Upper lobe of right lung (tissue), 1 donor: ENCODE measurements at regions not wholly inside any gene's neighbourhood (a gene's known extent, or its start where the extent isn't known, plus 50 kb on each side); places are given as distances from the start of the nearest gene placed in this dataset.
A peak's percentile ranks its signal among the peaks of the same experiment; 100 is the strongest.

Source experiments
- ATAC-seq: fragments of 200-7000 bp; cut with Tn5 transposase; one replicate; pipeline ENCODE4 v1.9.1; 2020; ENCODE audit warnings: mild to moderate bottlenecking, moderate library complexity
- DNase-seq: peaks from one replicate; pipeline ENCODE4 v3.0.0-alpha.2; 2020
- H3K27ac ChIP-seq: fragments of 200-600 bp; one replicate; pipeline ENCODE4 v1.8.0; 2022
- H3K27me3 ChIP-seq: fragments of 200-600 bp; one replicate; pipeline ENCODE4 v1.8.0; 2022; ENCODE audit warnings: mild to moderate bottlenecking
- H3K36me3 ChIP-seq: fragments of 200-600 bp; one replicate; pipeline ENCODE4 v1.8.0; 2022
- H3K4me1 ChIP-seq: fragments of 200-600 bp; one replicate; pipeline ENCODE4 v1.8.0; 2022
- H3K4me3 ChIP-seq: fragments of 200-600 bp; one replicate; pipeline ENCODE4 v1.8.0; 2022; ENCODE audit warnings: mild to moderate bottlenecking
- H3K9me3 ChIP-seq: fragments of 200-600 bp; one replicate; pipeline ENCODE4 v1.8.0; 2022
- intact Hi-C: fragments of 100-400 bp; cut with DNase I; formaldehyde crosslinking; loops from one replicate; pipeline ENCODE4 v1.11.0; 2022
- TF ChIP-seq, protein P1 (sequence below): fragments of 200-600 bp; IDR thresholded peaks from one replicate; pipeline ENCODE4 v1.8.0; 2022; ENCODE audit warnings: antibody characterized with exemption
- donor health status: DM: no; HTN: yes; CAD: no; lungs with severe emphysema.

DNA sequence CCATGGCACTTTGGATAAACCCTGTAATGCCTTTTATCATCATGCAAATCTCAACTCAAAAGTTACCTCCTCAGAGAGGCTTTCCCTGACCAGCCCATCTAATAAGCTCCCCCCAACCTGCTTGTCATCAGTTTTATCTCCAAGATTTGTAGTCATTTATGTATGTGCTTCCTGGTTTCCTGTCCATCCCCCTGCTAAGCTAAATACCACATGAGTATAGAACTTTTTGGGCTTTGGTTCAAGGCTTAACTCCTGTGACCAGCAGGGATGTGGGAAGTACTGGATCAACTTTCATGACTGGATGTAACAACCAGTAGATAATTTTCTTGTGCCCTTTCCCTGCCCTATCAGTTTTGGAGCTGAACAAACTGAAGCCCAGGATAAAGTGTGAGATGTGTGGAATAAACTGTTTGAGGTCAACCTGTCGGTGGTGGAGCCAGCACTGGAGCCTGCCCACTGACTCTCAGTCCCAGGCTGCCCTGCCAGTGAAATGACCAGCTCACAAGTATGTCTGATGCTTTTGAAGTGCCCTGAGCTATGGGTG, 148.6 kb downstream of the CYP26A1 start:
- DNase-seq = no peak
- no peak for ATAC-seq
- no peaks in the 10 kb centered on the region for H3K4me1 ChIP-seq
- H3K27ac ChIP-seq = no peak overlapping the region
- no peaks in the 10 kb centered on the region for H3K36me3 ChIP-seq
- no peaks in the 10 kb centered on the region for H3K27me3 ChIP-seq
- no peaks in the 10 kb centered on the region for H3K9me3 ChIP-seq
- no peak overlapping the region for H3K4me3 ChIP-seq
- intact Hi-C loops = no loop called here
- TF ChIP-seq, protein P1, sequence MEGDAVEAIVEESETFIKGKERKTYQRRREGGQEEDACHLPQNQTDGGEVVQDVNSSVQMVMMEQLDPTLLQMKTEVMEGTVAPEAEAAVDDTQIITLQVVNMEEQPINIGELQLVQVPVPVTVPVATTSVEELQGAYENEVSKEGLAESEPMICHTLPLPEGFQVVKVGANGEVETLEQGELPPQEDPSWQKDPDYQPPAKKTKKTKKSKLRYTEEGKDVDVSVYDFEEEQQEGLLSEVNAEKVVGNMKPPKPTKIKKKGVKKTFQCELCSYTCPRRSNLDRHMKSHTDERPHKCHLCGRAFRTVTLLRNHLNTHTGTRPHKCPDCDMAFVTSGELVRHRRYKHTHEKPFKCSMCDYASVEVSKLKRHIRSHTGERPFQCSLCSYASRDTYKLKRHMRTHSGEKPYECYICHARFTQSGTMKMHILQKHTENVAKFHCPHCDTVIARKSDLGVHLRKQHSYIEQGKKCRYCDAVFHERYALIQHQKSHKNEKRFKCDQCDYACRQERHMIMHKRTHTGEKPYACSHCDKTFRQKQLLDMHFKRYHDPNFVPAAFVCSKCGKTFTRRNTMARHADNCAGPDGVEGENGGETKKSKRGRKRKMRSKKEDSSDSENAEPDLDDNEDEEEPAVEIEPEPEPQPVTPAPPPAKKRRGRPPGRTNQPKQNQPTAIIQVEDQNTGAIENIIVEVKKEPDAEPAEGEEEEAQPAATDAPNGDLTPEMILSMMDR = no peak

DNA sequence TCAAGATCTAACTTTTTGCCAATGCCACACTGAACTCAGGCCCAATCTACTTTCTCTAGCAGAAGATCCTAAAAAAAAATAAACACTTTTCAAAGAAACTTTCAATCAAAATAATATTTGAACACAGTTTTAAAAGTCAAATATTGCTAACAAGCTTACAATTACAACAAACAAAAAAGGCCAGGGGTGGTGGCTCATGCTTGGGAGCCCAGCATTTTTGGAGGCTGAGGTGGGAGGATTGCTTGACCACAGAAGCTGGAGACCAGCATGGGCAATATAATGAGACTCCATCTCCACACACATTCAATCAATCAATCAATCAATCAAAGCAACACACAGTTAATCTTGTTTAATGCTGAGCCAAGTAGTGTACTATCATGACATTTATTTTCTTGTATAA, 149.2 kb downstream of the CYP26A1 start:
- Histone ChIP-seq H3K4me3 (no peak overlapping the region), H3K27ac (no peak overlapping the region), H3K4me1 (no peaks in the 10 kb centered on the region), H3K9me3 (no peaks in the 10 kb centered on the region), H3K36me3 (no peaks in the 10 kb centered on the region), H3K27me3 (no peaks in the 10 kb centered on the region)
- ATAC-seq (no peak), DNase-seq (no peak)
- intact Hi-C loops = no loop called here
- TF ChIP-seq, protein P1 = no peak

DNA sequence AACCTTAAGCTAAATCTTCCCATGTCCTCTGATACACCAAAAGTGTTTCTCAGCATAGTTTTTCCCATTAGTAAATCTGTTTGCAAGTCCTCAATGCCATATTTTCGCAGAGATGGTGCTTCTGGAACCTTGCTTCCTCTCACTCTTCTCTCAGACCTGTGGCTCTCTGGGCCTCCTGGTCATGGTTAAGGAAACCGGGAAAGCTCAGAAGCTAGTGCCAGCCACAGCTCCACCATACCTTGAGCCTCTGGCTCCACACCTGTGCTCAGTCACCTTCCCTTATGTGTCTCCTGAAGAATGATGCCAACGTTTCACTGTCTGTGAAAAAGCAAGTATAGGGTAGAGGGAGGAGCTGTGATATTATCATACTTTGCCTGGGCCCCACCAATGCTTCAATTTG, 149.6 kb downstream of the CYP26A1 start:
- no peaks in the 10 kb centered on the region for H3K4me1 ChIP-seq
- H3K36me3 ChIP-seq = no peaks in the 10 kb centered on the region
- no peak overlapping the region for H3K4me3 ChIP-seq
- intact Hi-C loops = no loop called here
- TF ChIP-seq, protein P1 = no peak
- H3K9me3 ChIP-seq = no peaks in the 10 kb centered on the region
- DNase-seq (no peak), ATAC-seq (no peak)
- no peak overlapping the region for H3K27ac ChIP-seq
- no peaks in the 10 kb centered on the region for H3K27me3 ChIP-seq

DNA sequence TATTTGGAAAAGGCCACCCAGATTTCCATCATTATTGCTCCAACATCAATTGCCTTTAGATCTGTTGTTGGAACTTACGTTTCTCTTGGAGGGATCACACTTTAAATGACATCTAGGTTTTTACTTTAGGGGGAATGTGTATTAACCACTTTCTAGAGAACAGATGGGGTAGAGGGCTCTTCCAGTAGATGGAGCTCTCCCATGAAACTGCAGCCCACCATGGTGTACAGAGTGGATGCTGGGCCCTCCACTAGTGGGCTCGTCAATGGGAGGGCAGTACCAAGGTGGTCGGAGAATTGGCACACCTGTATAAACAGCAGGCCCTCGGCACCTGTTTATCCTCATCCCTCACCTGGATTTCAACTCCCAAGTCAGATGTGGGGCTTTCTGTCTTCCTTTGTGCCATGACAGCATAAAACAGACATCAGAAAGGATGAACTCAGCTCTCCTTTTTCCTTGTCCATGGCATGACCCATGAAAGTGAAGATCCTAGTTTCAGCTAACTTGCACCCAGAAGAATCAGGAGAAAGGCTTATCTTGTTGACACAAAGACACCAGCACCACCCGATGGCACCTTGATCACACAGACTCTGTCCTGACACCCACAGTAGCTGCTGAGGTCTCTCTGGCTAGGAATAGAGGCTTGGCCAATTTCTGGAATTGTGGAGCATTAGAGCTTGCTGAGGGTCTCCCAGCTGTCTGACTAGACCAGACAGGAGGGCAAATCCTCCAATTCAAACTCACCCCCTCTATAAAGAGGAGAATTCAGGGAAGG, 150.5 kb downstream of the CYP26A1 start:
- H3K36me3 ChIP-seq = no peaks in the 10 kb centered on the region
- peak; percentile 69 for ATAC-seq
- H3K4me3 ChIP-seq = no peak overlapping the region
- intact Hi-C loops = no loop called here
- no peak overlapping the region for H3K27ac ChIP-seq
- H3K4me1 ChIP-seq = no peaks in the 10 kb centered on the region
- TF ChIP-seq, protein P1 = no peak
- no peaks in the 10 kb centered on the region for H3K27me3 ChIP-seq
- DNase-seq = no peak
- H3K9me3 ChIP-seq = no peaks in the 10 kb centered on the region

DNA sequence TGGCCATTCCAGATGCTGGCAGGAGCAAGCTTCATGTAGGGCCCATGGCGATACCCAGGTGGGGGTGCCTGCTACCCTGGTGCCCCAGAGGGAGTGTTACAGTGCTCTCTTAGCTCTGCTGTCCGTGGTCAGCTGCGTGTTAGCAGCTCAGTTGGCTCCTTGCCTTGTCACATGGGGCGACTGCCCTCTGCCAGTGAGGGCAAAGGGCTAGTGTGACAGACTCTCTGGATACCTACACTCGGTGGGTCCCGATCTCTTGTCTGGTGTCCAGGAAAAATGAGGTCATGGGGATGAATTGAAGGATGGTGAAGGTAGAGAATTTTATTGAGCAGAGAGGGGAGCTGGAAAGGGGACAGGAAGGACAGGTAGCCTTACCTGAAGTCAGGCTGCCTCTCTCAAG, 152.2 kb downstream of the CYP26A1 start:
- H3K27ac ChIP-seq = no peak overlapping the region
- DNase-seq (no peak), ATAC-seq (no peak)
- H3K9me3 ChIP-seq = no peaks in the 10 kb centered on the region
- no peaks in the 10 kb centered on the region for H3K4me1 ChIP-seq
- no peaks in the 10 kb centered on the region for H3K36me3 ChIP-seq
- intact Hi-C loops = no loop called here
- no peak overlapping the region for H3K4me3 ChIP-seq
- TF ChIP-seq, protein P1 = no peak
- H3K27me3 ChIP-seq = no peaks in the 10 kb centered on the region
